ENCODE measurements at regions not wholly inside any gene's neighbourhood (a gene's known extent, or its start where the extent isn't known, plus 50 kb on each side); places are given as distances from the start of the nearest gene placed in this dataset.
"Not testable (repeated sequence)": the region's sequence is repeated elsewhere in the genome, so short reads cannot be mapped to it uniquely, and the experiment has no call there.

DNA sequence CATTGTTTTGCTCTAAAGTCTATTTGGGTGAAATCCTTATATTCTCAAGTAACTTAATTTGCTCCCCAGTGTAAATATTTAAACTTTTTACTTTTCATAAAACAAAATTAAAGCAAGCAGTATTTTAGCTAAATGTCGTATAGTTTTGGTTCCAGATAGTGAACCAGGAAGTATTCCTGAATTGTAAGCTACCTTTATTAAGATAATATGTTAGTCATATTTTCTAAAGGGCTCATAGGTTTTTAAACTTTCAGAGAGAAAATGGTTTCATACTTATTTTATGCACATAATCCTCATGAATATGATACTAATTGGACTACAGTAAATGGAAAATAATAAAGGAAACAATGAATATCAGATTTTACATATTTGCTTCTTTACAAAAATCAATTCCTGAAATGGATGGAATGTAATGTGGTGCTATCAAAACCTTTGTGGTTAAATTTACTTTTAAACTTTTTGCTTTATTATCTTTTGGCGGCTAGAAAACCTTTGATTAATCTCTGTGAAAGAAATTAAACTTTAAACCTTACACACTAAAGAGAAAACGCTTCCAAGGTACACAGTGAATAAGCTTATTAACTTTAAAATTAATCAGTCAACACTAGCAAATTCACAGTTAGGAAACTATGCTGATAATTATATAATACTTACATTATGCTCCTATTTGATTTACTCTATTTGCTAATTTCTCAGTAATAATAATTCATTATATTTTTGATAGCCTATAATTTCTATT is 76.6 kb upstream of the RHOBTB1 start:
- intact Hi-C loops (cut with DNase I), result no loop called here
- no peak overlapping the region for H3K4me3 ChIP-seq
- H3K4me1 ChIP-seq, result no peaks in the 10 kb centered on the region
- DNase-seq (no peak), ATAC-seq (no peak)
- no peak overlapping the region for H3K27ac ChIP-seq
- H3K27me3 ChIP-seq (ENCODE audit: insufficient read depth in 3 of 3, low read length in 2 of 3), result no peaks in the 10 kb centered on the region
- TF ChIP-seq, protein P1, sequence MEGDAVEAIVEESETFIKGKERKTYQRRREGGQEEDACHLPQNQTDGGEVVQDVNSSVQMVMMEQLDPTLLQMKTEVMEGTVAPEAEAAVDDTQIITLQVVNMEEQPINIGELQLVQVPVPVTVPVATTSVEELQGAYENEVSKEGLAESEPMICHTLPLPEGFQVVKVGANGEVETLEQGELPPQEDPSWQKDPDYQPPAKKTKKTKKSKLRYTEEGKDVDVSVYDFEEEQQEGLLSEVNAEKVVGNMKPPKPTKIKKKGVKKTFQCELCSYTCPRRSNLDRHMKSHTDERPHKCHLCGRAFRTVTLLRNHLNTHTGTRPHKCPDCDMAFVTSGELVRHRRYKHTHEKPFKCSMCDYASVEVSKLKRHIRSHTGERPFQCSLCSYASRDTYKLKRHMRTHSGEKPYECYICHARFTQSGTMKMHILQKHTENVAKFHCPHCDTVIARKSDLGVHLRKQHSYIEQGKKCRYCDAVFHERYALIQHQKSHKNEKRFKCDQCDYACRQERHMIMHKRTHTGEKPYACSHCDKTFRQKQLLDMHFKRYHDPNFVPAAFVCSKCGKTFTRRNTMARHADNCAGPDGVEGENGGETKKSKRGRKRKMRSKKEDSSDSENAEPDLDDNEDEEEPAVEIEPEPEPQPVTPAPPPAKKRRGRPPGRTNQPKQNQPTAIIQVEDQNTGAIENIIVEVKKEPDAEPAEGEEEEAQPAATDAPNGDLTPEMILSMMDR (IDR thresholded peaks at IDR 0.05), result no peak
- H3K36me3 ChIP-seq (ENCODE audit: insufficient read depth in 1 of 2, low read depth in 1 of 2), result no peaks in the 10 kb centered on the region
- no peaks in the 10 kb centered on the region for H3K9me3 ChIP-seq
- 89 to 95% (median 93%) methylated on average over 3 of the region's 3 CpGs for WGBS, 3 donors

DNA sequence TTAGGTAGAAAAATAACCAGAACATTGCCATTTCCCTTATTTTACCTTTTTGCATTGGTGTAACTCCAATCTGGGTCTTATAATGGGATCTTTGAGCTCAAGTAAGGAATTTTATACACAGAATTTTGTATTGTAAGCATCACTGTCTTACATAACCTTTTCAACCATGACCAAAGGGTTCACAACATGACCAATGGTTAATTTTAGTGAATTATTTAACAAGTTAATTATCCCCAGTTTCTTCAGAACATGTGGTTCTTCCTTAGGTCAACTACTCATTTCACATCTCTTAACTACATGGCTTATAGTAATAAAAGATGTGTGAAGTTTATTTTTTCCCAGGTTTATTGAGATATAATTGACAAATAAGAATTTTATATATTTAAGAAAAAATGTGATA is 74.2 kb upstream of the RHOBTB1 start:
- no peak for DNase-seq
- no peaks in the 10 kb centered on the region for H3K4me1 ChIP-seq
- no peak for ATAC-seq

DNA sequence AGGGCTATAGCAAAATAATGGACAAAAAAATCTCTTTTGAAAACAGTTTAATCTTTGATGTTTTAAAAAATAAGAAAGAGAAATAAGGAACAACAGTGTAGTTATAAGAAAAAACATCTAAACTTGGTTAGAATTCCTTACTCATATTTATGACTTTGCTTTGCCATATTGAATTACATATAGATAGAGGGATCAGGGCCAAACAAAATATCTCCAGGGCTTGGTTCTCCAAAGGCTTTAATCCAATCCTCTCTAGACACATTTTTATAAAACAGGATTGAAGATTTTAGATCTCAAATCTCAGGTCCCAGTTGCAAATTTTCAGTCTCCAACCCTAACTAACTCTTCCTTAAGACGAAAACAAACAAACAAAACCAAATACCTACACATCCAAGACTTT is 72.6 kb upstream of the RHOBTB1 start:
- Histone ChIP-seq H3K4me1 (no peaks in the 10 kb centered on the region), H3K4me3 (no peak overlapping the region), H3K9me3 (no peaks in the 10 kb centered on the region), H3K27me3 (ENCODE audit: insufficient read depth in 3 of 3, low read length in 2 of 3) (no peaks in the 10 kb centered on the region), H3K27ac (no peak overlapping the region), H3K36me3 (ENCODE audit: insufficient read depth in 1 of 2, low read depth in 1 of 2) (no peaks in the 10 kb centered on the region)
- DNase-seq, result no peak
- intact Hi-C loops (cut with DNase I), result no loop called here
- 97 to 100% (median 97%) methylated on average over 1 of the region's 1 CpG for WGBS, 3 donors
- ATAC-seq, result no peak
- TF ChIP-seq, protein P1 (IDR thresholded peaks at IDR 0.05), result no peak

More for the DNA sequence above, 74.2 kb upstream of the RHOBTB1 start:
- Histone ChIP-seq H3K4me3 (no peak overlapping the region), H3K36me3 (ENCODE audit: insufficient read depth in 1 of 2, low read depth in 1 of 2) (no peaks in the 10 kb centered on the region), H3K27me3 (ENCODE audit: insufficient read depth in 3 of 3, low read length in 2 of 3) (no peaks in the 10 kb centered on the region), H3K27ac (no peak overlapping the region), H3K9me3 (no peaks in the 10 kb centered on the region)
- TF ChIP-seq, protein P1 (IDR thresholded peaks at IDR 0.05), result no peak
- intact Hi-C loops (cut with DNase I), result no loop called here

DNA sequence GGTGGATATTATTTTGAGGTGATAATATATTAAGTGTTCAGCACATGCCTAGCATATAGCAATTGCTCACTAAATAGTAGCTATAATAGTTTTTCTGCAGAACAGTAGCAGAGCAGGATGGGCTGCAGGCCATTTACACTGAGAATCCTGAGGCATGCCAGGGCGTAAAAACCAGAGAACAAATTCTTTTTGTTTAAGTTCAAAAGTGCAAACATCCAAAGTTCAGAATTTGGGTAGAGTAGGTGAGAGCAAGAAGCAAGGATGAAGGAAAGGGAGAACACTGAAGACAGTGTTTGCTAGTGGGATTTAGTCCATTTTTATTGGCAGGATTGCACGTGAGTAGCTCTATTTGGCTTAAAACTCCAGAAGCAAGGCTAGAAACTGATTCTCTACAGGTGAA is 72.0 kb upstream of the RHOBTB1 start:
- no peak for ATAC-seq
- TF ChIP-seq, protein P1 (IDR thresholded peaks at IDR 0.05), result no peak
- H3K4me1 ChIP-seq, result no peaks in the 10 kb centered on the region
- no peak overlapping the region for H3K4me3 ChIP-seq
- H3K9me3 ChIP-seq, result no peaks in the 10 kb centered on the region
- no peaks in the 10 kb centered on the region for H3K27me3 ChIP-seq (ENCODE audit: insufficient read depth in 3 of 3, low read length in 2 of 3)
- DNase-seq, result no peak
- no peak overlapping the region for H3K27ac ChIP-seq
- no peaks in the 10 kb centered on the region for H3K36me3 ChIP-seq (ENCODE audit: insufficient read depth in 1 of 2, low read depth in 1 of 2)
- 78 to 87% (median 81%) methylated on average over 2 of the region's 2 CpGs for WGBS, 3 donors
- intact Hi-C loops (cut with DNase I), result no loop called here

DNA sequence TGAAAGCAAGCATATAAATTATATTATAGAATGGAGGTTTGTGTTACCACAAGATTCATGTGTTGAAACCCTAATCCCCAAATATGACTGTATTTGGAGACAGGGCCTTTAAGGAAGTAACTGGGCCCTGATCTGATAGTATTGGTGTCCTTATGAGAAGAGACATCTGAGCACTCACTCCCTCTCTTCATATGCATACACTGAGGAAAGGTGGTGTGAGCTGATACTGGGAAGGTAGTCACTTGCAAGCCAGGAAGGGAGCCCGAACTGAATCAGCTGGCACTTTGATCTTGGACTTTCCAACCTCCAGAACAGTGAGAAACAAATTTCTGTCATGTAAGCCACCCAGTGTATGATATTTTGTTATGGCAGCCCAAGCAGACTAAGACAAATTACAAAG is 66.9 kb upstream of the RHOBTB1 start:
- no peak for DNase-seq
- no peaks in the 10 kb centered on the region for H3K9me3 ChIP-seq
- no peaks in the 10 kb centered on the region for H3K27me3 ChIP-seq (ENCODE audit: insufficient read depth in 3 of 3, low read length in 2 of 3)
- ATAC-seq, result no peak
- no peak overlapping the region for H3K27ac ChIP-seq
- H3K36me3 ChIP-seq (ENCODE audit: insufficient read depth in 1 of 2, low read depth in 1 of 2), result no peaks in the 10 kb centered on the region
- no peaks in the 10 kb centered on the region for H3K4me1 ChIP-seq
- TF ChIP-seq, protein P1 (IDR thresholded peaks at IDR 0.05), result no peak
- H3K4me3 ChIP-seq, result no peak overlapping the region
- intact Hi-C loops (cut with DNase I), result no loop called here
- 89 to 100% (median 96%) methylated on average over 1 of the region's 1 CpG for WGBS, 3 donors

DNA sequence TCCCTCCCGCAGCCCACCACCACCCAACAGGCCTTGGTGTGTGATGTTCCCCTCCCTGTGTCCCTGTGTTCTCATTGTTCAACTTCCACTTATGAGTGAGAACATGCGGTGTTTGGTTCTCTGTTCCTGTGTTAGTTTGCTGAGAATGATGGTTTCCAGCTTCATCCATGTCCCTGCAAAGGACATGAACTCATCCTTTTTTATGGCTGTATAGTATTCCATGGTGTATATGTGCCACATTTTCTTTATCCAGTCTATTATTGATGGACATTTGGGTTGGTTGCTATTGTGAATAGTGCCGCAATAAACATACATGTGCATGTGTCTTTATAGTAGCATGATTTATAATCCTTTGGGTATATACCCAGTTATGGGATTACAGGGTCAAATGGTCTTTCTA is 59.1 kb upstream of the RHOBTB1 start:
- intact Hi-C loops (cut with DNase I); H3K9me3 ChIP-seq; H3K4me1 ChIP-seq; H3K27ac ChIP-seq; DNase-seq; H3K36me3 ChIP-seq (ENCODE audit: insufficient read depth in 1 of 2, low read depth in 1 of 2); H3K4me3 ChIP-seq; ATAC-seq: not testable (repeated sequence)
- H3K27me3 ChIP-seq (ENCODE audit: insufficient read depth in 3 of 3, low read length in 2 of 3), result peaks cover 0 to 14% (median 3%) of the 10 kb centered on the region in 3 donors
- 94 to 97% (median 95%) methylated on average over 3 of the region's 3 CpGs for WGBS, 3 donors
